Stomach (tissue), 8 donors: ENCODE measurements at regions not wholly inside any gene's neighbourhood (a gene's known extent, or its start where the extent isn't known, plus 50 kb on each side); places are given as distances from the start of the nearest gene placed in this dataset.

Source experiments
- DNase-seq, 2 donors: peaks; one replicate each; pipeline versions ENCODE4 v3.0.0 to v3.0.0-alpha.2; 2013 to 2019
- H3K27ac ChIP-seq, 5 donors: fragments of 200-600 bp in 4 of 5; sonication (generic) in 4 of 5; one replicate each; pipeline ENCODE4 v1.5.1; 2013 to 2019; ENCODE audit warnings: mild to moderate bottlenecking in 1 of 5, moderate library complexity in 1 of 5
- H3K27me3 ChIP-seq, 3 donors: fragments of 200-600 bp; sonication (generic); one replicate each; pipeline ENCODE4 v1.5.1; 2017 to 2019; ENCODE audit warnings: mixed run types in 1 of 3
- H3K36me3 ChIP-seq, 4 donors: fragments of 200-600 bp; sonication (generic); 1 replicate in 3 of 4; 2 replicates in 1 of 4; pipeline ENCODE4 v1.5.1; 2016 to 2019
- H3K4me1 ChIP-seq, 4 donors: fragments of 200-600 bp; sonication (generic); one replicate each; pipeline ENCODE4 v1.5.1; 2016 to 2019
- H3K4me3 ChIP-seq, 4 donors: fragments of 200-600 bp; sonication (generic) in 3 of 4; one replicate each; pipeline ENCODE4 v1.5.1; 2016 to 2019; ENCODE audit warnings: mild to moderate bottlenecking in 1 of 4
- H3K9me3 ChIP-seq, 4 donors: fragments of 200-600 bp; sonication (generic); one replicate each; pipeline ENCODE4 v1.5.1; 2016 to 2019
- CTCF ChIP-seq, 7 experiments: fragments of 450-650 bp in 4 of 7; fragments of 200-600 bp in 3 of 7; sonication (generic) in 3 of 7; IDR thresholded peaks; one replicate each; pipeline ENCODE4 v1.5.1; 2016 to 2019; ENCODE audit warnings: antibody characterized with exemption in 7 of 7, control low read depth in 2 of 7, mild to moderate bottlenecking in 1 of 7
- EP300 ChIP-seq: sonication (generic); formaldehyde crosslinking; IDR thresholded peaks from one replicate; pipeline ENCODE4 v1.6.1; 2017; ENCODE audit warnings: antibody characterized with exemption
- POLR2A ChIP-seq, 4 donors: fragments of 450-650 bp; IDR thresholded peaks; one replicate each; pipeline ENCODE4 v1.6.1; 2016; ENCODE audit warnings: antibody characterized with exemption in 4 of 4, control low read depth in 2 of 4, mild to moderate bottlenecking in 1 of 4, moderate library complexity in 1 of 4
- POLR2AphosphoS5 ChIP-seq, 3 donors: sonication (generic); formaldehyde crosslinking; IDR thresholded peaks; one replicate each; pipeline ENCODE4 v1.6.1; 2016; ENCODE audit warnings: antibody characterized with exemption in 3 of 3
- WGBS, 5 donors: extraction: QIAGEN DNeasy Blood & Tissue Kit in 3 of 5; methylation state at CpG; one replicate each; pipeline versions ENCODE4 v1.1.5 to v1.1.7; 2013 to 2018; 5-methylcytosine and 5-hydroxymethylcytosine counted together
- intact Hi-C: fragments of 100-400 bp; cut with DNase I; formaldehyde crosslinking; loops from one replicate; pipeline ENCODE4 v1.15.1; 2023; ENCODE audit warnings: low total_unique reads
- donor health status: healthy with polysubstance abuse.
- donor health status: Bipolar disorder and iron deficiency.
- donor health status: healthy.

GRCh38 chr16:73275448-73275847, 227.5 kb upstream of the ZFHX3 start:
- no peak for TF ChIP-seq POLR2A (IDR thresholded peaks at IDR 0.05)
- no peak for TF ChIP-seq POLR2AphosphoS5 (IDR thresholded peaks at IDR 0.05)
- TF ChIP-seq CTCF (IDR thresholded peaks at IDR 0.05), result no peak
- no peak for TF ChIP-seq EP300

DNA sequence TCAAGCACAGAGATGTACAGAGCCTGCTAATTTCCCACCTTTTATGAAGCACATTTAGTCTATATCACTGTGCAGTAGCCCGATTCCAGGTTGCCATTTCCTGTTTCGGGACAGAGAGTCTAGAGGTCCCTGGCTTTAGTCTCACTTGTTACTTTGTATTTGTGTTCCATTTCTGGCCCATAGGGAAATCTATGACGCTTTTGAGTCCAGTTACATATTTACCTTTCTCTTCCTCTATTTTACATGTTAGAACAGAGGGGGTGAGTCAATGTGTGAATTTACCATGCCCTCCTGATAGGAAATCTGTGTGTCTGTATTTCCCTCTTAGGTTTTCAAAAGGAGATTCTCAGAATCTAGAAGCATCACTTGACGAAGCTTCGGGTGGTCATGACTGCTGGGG, 227.1 kb upstream of the ZFHX3 start:
- intact Hi-C loops, result no loop called here
- Histone ChIP-seq H3K27ac (no peak overlapping the region), H3K27me3 (no peaks in the 10 kb centered on the region), H3K4me3 (no peak overlapping the region), H3K4me1 (no peaks in the 10 kb centered on the region), H3K36me3 (no peaks in the 10 kb centered on the region), H3K9me3 (no peaks in the 10 kb centered on the region)
- DNase-seq, result no peak
- TF ChIP-seq CTCF (IDR thresholded peaks at IDR 0.05) (no peak), POLR2AphosphoS5 (IDR thresholded peaks at IDR 0.05) (no peak), POLR2A (IDR thresholded peaks at IDR 0.05) (no peak), EP300 (no peak)
- WGBS, 5 donors, result 62 to 70% (median 68%) methylated on average over 4 to 5 of the region's 5 CpGs

More at GRCh38 chr16:73275448-73275847, 227.5 kb upstream of the ZFHX3 start:
- intact Hi-C loops, result no loop called here
- Histone ChIP-seq H3K4me3 (no peak overlapping the region), H3K27ac (no peak overlapping the region), H3K9me3 (no peaks in the 10 kb centered on the region), H3K4me1 (no peaks in the 10 kb centered on the region), H3K36me3 (no peaks in the 10 kb centered on the region), H3K27me3 (no peaks in the 10 kb centered on the region)
- 72 to 81% (median 76%) methylated on average over 2 of the region's 2 CpGs for WGBS, 5 donors
- no peak for DNase-seq

DNA sequence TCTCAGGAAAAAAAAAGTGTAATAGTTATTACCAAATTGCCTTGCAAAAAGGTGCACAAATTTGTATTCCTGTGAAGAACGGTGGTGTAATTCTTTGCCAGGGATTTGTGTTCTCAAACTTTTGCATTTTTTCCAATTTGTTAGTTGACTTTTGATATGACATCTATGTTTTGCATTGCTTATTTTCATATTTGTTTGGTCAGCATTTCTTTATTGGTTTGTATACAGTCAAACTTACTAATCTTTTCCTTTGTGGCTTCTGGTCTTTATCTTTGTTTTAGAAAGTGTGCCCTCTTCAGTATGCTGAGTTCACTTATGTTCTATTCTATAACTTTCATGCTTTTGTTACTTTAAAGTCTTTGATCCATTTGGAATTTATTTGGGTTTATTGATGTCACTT, 226.2 kb upstream of the ZFHX3 start:
- no peaks in the 10 kb centered on the region for H3K36me3 ChIP-seq
- intact Hi-C loops, result no loop called here
- H3K4me3 ChIP-seq, result no peak overlapping the region
- H3K9me3 ChIP-seq, result no peaks in the 10 kb centered on the region
- no peak for TF ChIP-seq CTCF (IDR thresholded peaks at IDR 0.05)
- TF ChIP-seq POLR2AphosphoS5 (IDR thresholded peaks at IDR 0.05), result no peak
- TF ChIP-seq POLR2A (IDR thresholded peaks at IDR 0.05), result no peak
- TF ChIP-seq EP300, result no peak
- H3K27me3 ChIP-seq, result no peaks in the 10 kb centered on the region
- no peak overlapping the region for H3K27ac ChIP-seq
- DNase-seq, result no peak
- no peaks in the 10 kb centered on the region for H3K4me1 ChIP-seq
- 78 to 97% (median 88%) methylated on average over 1 of the region's 1 CpG for WGBS, 5 donors

GRCh38 chr16:73268366-73268993, 220.6 kb upstream of the ZFHX3 start:
- Histone ChIP-seq H3K4me1 (no peaks in the 10 kb centered on the region), H3K27me3 (no peaks in the 10 kb centered on the region), H3K27ac (no peak overlapping the region), H3K36me3 (no peaks in the 10 kb centered on the region), H3K9me3 (peaks cover 0 to 2% (median 0%) of the 10 kb centered on the region in 4 donors), H3K4me3 (no peak overlapping the region)
- WGBS, 5 donors, result 65 to 80% (median 75%) methylated on average over 9 to 14 of the region's 14 CpGs
- no peak for TF ChIP-seq CTCF (IDR thresholded peaks at IDR 0.05)
- no peak for TF ChIP-seq EP300
- no peak for TF ChIP-seq POLR2AphosphoS5 (IDR thresholded peaks at IDR 0.05)
- no peak for TF ChIP-seq POLR2A (IDR thresholded peaks at IDR 0.05)
- DNase-seq, result peak in 1 of 2 donors; percentile 58
- intact Hi-C loops, result no loop called here
